SK-N-SH (cell line): ENCODE measurements at regions not wholly inside any gene's neighbourhood (a gene's known extent, or its start where the extent isn't known, plus 50 kb on each side); places are given as distances from the start of the nearest gene placed in this dataset.

Experiments
- CTCF ChIA-PET: fragments of 300-600, 350-600 bp; formaldehyde crosslinking; extraction: SDS; loops from one replicate; lab custom pipeline; 2021; lab: Yijun Ruan, JAX
- POLR2A ChIA-PET: fragments of 350-600 bp; sonication (Branson Sonifier 250); formaldehyde crosslinking; extraction: SDS; loops from one replicate; lab custom pipeline; 2020; ENCODE audit warnings: antibody characterized with exemption, inconsistent platforms; lab: Yijun Ruan, JAX
- DNase-seq: peaks from one replicate; pipeline ENCODE4 v3.0.0; 2012
- H2AFZ ChIP-seq: fragments of 200-600 bp; sonication (generic); 2 replicates; pipeline ENCODE4 v1.8.1; 2016; ENCODE audit warnings: antibody characterized with exemption, mild to moderate bottlenecking, low read depth
- H3F3A ChIP-seq: fragments of 200-600 bp; sonication (generic); replicated peaks from 2 replicates; pipeline ENCODE3; 2016; ENCODE audit warnings: antibody characterized with exemption, mild to moderate bottlenecking; ENCODE audit not compliant: insufficient read depth
- H3K27ac ChIP-seq, 2 experiments: fragments of 200-500 bp in 1 of 2; fragments of 200-600 bp in 1 of 2; sonication (Bioruptor generic) in 1 of 2; sonication (generic), shearing (Covaris generic) in 1 of 2; 2 replicates each; pipeline versions ENCODE4 v1.5.1 to v1.6.1; 2014 to 2016; ENCODE audit warnings: low read depth in 2 of 2, inconsistent platforms in 1 of 2, low read length in 1 of 2, mild to moderate bottlenecking in 1 of 2, mixed read lengths in 1 of 2
- H3K27me3 ChIP-seq: fragments of 200-600 bp; sonication (generic), shearing (Covaris generic); 2 replicates; pipeline ENCODE4 v1.6.1; 2016; ENCODE audit warnings: mixed run types; ENCODE audit not compliant: insufficient read depth
- H3K36me3 ChIP-seq, 2 experiments: fragments of 200-500 bp in 1 of 2; fragments of 200-600 bp in 1 of 2; sonication (Bioruptor generic) in 1 of 2; sonication (generic) in 1 of 2; replicated peaks in 1 of 2; 2 replicates each; pipeline versions ENCODE3 to v1.5.1; 2014 to 2016; ENCODE audit warnings: low read length in 1 of 2, mild to moderate bottlenecking in 1 of 2; ENCODE audit not compliant: insufficient read depth in 2 of 2, control insufficient read depth in 1 of 2
- H3K4me1 ChIP-seq, 2 experiments: fragments of 200-500 bp in 1 of 2; fragments of 200-600 bp in 1 of 2; sonication (Bioruptor generic) in 1 of 2; sonication (generic), shearing (Covaris generic) in 1 of 2; 2 replicates each; pipeline versions ENCODE4 v1.5.1 to v1.6.1; 2014 to 2016; ENCODE audit warnings: low read depth in 1 of 2, low read length in 1 of 2, mixed run types in 1 of 2; ENCODE audit not compliant: insufficient read depth in 2 of 2, control insufficient read depth in 1 of 2
- H3K4me2 ChIP-seq: fragments of 200-600 bp; sonication (generic), shearing (Covaris generic); 2 replicates; pipeline ENCODE4 v1.6.1; 2017; ENCODE audit warnings: mixed run types
- H3K4me3 ChIP-seq, 2 experiments: fragments of 200-500 bp in 1 of 2; fragments of 200-600 bp in 1 of 2; sonication (Bioruptor generic) in 1 of 2; sonication (generic), shearing (Covaris generic) in 1 of 2; 2 replicates each; pipeline versions ENCODE4 v1.5.1 to v1.8.1; 2014 to 2016; ENCODE audit warnings: low read depth in 2 of 2, inconsistent platforms in 1 of 2, low read length in 1 of 2, mild to moderate bottlenecking in 1 of 2, mixed read lengths in 1 of 2, moderate library complexity in 1 of 2
- H3K79me2 ChIP-seq: fragments of 200-600 bp; sonication (generic); 2 replicates; pipeline ENCODE4 v1.8.1; 2017; ENCODE audit warnings: mild to moderate bottlenecking; ENCODE audit not compliant: insufficient read depth
- H3K9ac ChIP-seq: fragments of 200-600 bp; sonication (generic); 2 replicates; pipeline ENCODE4 v1.6.1; 2017; ENCODE audit warnings: mixed run types
- H3K9me2 ChIP-seq: fragments of 200-600 bp; sonication (generic); 2 replicates; pipeline ENCODE4 v1.6.1; 2017; ENCODE audit warnings: mixed run types
- H3K9me3 ChIP-seq: fragments of 200-600 bp; sonication (generic); 2 replicates; pipeline ENCODE4 v1.6.1; 2017; ENCODE audit warnings: mixed run types, mild to moderate bottlenecking, moderate library complexity
- H4K20me1 ChIP-seq: fragments of 200-600 bp; sonication (generic); 2 replicates; pipeline ENCODE4 v1.6.1; 2017; ENCODE audit warnings: mild to moderate bottlenecking, mixed run types; ENCODE audit not compliant: insufficient read depth
- EP300 ChIP-seq, 2 experiments: IDR thresholded peaks; 2 replicates each; pipeline versions ENCODE4 v1.4.0 to v1.6.1; 2012; ENCODE audit warnings: borderline replicate concordance in 1 of 2, low read depth in 1 of 2, low read length in 1 of 2
- FOSL2 ChIP-seq: IDR thresholded peaks from 2 replicates; pipeline ENCODE4 v1.4.0; 2012; ENCODE audit warnings: low read depth, mild to moderate bottlenecking, moderate library complexity, borderline replicate concordance
- GATA2 ChIP-seq: sonication (generic); formaldehyde crosslinking; IDR thresholded peaks from 2 replicates; pipeline ENCODE4 v1.5.0; 2020; ENCODE audit warnings: mild to moderate bottlenecking, missing genetic modification reagents
- JUND ChIP-seq: IDR thresholded peaks from 2 replicates; pipeline ENCODE4 v1.4.0; 2012
- MEF2A ChIP-seq: IDR thresholded peaks from 2 replicates; pipeline ENCODE4 v1.4.0; 2012; ENCODE audit warnings: low read depth, borderline replicate concordance
- NRF1 ChIP-seq: IDR thresholded peaks from 2 replicates; pipeline ENCODE4 v1.6.1; 2012; ENCODE audit warnings: low read depth, mild to moderate bottlenecking, low read length
- PBX3 ChIP-seq: IDR thresholded peaks from 2 replicates; pipeline ENCODE4; 2012
- POLR2AphosphoS5 ChIP-seq: IDR thresholded peaks from 2 replicates; pipeline ENCODE4 v1.6.1; 2012; ENCODE audit warnings: low read depth, low read length
- TCF12 ChIP-seq: IDR thresholded peaks from 2 replicates; pipeline ENCODE4 v1.4.0; 2012
- WGBS: methylation state at CpG from one replicate; pipeline ENCODE4 v1.1.6; 2017; ENCODE audit warnings: low lambda C conversion rate; 5-methylcytosine and 5-hydroxymethylcytosine counted together
- TF ChIP-seq, protein P1 (sequence below): fragments of 150-350 bp; IDR thresholded peaks from 2 replicates; pipeline ENCODE4 v1.6.1; 2016; ENCODE audit warnings: mild to moderate bottlenecking, low read depth, low read length
- TF ChIP-seq, protein P2 (sequence below): fragments of 200-600 bp; sonication (generic); IDR thresholded peaks from 2 replicates; pipeline ENCODE4 v1.6.1; 2017; ENCODE audit warnings: antibody characterized with exemption, mild to moderate bottlenecking, moderate library complexity

GRCh38 chr5:91266184-91266705 is 116.9 kb downstream of the ARRDC3 start:
- Histone ChIP-seq H2AFZ (no peak overlapping the region), H3K27me3 (no peaks in the 10 kb centered on the region), H3K9ac (no peak overlapping the region), H3K9me3 (no peaks in the 10 kb centered on the region), H3K4me1 (peaks cover 0 to 2% of the 10 kb centered on the region in 2 experiments; a peak in 2 of 4 replicates), H3K4me2 (0 out of 2 replicates have a peak overlapping the region, but pooled peaks have one; percentile 9), H3K4me3 (no peak overlapping the region), H3K79me2 (no peaks in the 10 kb centered on the region), H4K20me1 (no peaks in the 10 kb centered on the region), H3K27ac (peak overlapping the region in 1 of 2 experiments; percentile 30; a peak in 1 of 4 replicates), H3F3A (no peaks in the 10 kb centered on the region), H3K9me2 (no peaks in the 10 kb centered on the region), H3K36me3 (no peaks in the 10 kb centered on the region)
- POLR2A ChIA-PET, result no interaction called here
- DNase-seq, result peak; percentile 15
- CTCF ChIA-PET, result interaction anchor here (1.7 to 3.2 kb wide), 2 partner anchors 119 kb away, joined by 8 to 10 read pairs; no protein-coding TSS in a partner anchor
- TF ChIP-seq NRF1, result no peak
- TF ChIP-seq, protein P1, sequence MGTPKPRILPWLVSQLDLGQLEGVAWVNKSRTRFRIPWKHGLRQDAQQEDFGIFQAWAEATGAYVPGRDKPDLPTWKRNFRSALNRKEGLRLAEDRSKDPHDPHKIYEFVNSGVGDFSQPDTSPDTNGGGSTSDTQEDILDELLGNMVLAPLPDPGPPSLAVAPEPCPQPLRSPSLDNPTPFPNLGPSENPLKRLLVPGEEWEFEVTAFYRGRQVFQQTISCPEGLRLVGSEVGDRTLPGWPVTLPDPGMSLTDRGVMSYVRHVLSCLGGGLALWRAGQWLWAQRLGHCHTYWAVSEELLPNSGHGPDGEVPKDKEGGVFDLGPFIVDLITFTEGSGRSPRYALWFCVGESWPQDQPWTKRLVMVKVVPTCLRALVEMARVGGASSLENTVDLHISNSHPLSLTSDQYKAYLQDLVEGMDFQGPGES, result no peak
- peak; percentile 41; the same call in 1 of the 2 replicates for TF ChIP-seq JUND
- peak; percentile 42; the same call in 1 of the 2 replicates for TF ChIP-seq FOSL2
- TF ChIP-seq TCF12, result 0 out of 2 replicates have a peak, but pooled peaks have one; percentile 23
- peak; percentile 84 for TF ChIP-seq MEF2A
- TF ChIP-seq, protein P2, sequence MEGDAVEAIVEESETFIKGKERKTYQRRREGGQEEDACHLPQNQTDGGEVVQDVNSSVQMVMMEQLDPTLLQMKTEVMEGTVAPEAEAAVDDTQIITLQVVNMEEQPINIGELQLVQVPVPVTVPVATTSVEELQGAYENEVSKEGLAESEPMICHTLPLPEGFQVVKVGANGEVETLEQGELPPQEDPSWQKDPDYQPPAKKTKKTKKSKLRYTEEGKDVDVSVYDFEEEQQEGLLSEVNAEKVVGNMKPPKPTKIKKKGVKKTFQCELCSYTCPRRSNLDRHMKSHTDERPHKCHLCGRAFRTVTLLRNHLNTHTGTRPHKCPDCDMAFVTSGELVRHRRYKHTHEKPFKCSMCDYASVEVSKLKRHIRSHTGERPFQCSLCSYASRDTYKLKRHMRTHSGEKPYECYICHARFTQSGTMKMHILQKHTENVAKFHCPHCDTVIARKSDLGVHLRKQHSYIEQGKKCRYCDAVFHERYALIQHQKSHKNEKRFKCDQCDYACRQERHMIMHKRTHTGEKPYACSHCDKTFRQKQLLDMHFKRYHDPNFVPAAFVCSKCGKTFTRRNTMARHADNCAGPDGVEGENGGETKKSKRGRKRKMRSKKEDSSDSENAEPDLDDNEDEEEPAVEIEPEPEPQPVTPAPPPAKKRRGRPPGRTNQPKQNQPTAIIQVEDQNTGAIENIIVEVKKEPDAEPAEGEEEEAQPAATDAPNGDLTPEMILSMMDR, result peak; percentile 29; the same call in 1 of the 2 replicates
- WGBS, result 58% methylated on average over 3 of the region's 3 CpGs

DNA sequence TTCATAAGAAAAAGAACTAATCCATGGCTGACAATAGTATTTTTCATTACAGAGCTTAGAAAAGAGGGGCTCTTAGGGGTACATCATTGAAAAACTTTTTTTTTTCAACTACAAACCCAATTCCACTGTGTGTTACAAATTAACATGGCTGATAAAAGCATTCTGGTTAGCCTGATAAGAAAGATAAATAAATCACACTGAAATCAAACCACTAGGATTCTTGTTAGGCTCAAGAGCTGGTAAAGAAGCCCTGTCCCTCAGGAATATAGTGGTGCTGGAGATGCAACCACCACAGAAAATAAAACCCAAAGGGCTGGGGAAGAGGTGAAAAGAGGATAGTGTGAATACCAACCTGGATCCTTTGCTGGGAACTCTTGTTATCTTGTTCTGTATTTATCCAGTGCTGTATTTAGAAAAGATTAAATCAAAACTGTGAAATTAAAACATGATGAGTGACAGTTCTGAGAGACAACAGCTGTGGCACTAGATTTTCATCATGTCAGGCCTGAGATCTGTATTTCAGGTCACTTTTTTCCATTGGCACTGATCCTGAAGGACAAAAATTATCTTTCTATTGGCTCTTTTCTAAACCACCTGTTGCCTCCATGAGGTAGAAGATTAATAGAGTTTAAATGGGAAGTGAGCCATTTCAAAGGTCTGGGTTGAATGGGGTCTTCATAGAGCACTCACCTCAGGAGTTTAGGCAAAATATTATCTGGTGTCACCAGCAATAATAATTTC is 118.6 kb downstream of the ARRDC3 start:
- Histone ChIP-seq H3K9me3 (no peaks in the 10 kb centered on the region), H4K20me1 (no peaks in the 10 kb centered on the region), H3K27me3 (no peaks in the 10 kb centered on the region), H3K4me1 (peaks cover 0 to 2% of the 10 kb centered on the region in 2 experiments; a peak in 2 of 4 replicates), H3K4me2 (no peak overlapping the region), H2AFZ (no peak overlapping the region), H3K36me3 (no peaks in the 10 kb centered on the region), H3K9me2 (no peaks in the 10 kb centered on the region), H3K27ac (no peak overlapping the region; a peak in 1 of 4 replicates), H3K4me3 (no peak overlapping the region), H3K79me2 (no peaks in the 10 kb centered on the region), H3F3A (no peaks in the 10 kb centered on the region), H3K9ac (no peak overlapping the region)
- DNase-seq, result peak; percentile 11
- TF ChIP-seq GATA2 (CRISPR knock-in tag) (peak; percentile 46; the same call in 1 of the 2 replicates), NRF1 (no peak), POLR2AphosphoS5 (no peak), EP300 (IDR thresholded peaks at IDR 0.05; ENCODE audit: borderline replicate concordance in 1 of 2, low read depth in 1 of 2, low read length in 1 of 2) (peak in 1 of 2 experiments; percentile 56; a peak in 2 of 4 replicates), PBX3 (no peak), TCF12 (no peak)
- CTCF ChIA-PET, result interaction anchor here (0.8 to 1.7 kb wide), 3 partner anchors 120 to 154 kb away, joined by 3 to 8 read pairs (median 4); no protein-coding TSS in a partner anchor
- POLR2A ChIA-PET, result no interaction called here
